ENCODE measurements at regions not wholly inside any gene's neighbourhood (a gene's known extent, or its start where the extent isn't known, plus 50 kb on each side); places are given as distances from the start of the nearest gene placed in this dataset.

GRCh38 chr13:63741029-63741813 lies 2325.6 kb upstream of the PCDH20 start:
- TF ChIP-seq, protein P1, sequence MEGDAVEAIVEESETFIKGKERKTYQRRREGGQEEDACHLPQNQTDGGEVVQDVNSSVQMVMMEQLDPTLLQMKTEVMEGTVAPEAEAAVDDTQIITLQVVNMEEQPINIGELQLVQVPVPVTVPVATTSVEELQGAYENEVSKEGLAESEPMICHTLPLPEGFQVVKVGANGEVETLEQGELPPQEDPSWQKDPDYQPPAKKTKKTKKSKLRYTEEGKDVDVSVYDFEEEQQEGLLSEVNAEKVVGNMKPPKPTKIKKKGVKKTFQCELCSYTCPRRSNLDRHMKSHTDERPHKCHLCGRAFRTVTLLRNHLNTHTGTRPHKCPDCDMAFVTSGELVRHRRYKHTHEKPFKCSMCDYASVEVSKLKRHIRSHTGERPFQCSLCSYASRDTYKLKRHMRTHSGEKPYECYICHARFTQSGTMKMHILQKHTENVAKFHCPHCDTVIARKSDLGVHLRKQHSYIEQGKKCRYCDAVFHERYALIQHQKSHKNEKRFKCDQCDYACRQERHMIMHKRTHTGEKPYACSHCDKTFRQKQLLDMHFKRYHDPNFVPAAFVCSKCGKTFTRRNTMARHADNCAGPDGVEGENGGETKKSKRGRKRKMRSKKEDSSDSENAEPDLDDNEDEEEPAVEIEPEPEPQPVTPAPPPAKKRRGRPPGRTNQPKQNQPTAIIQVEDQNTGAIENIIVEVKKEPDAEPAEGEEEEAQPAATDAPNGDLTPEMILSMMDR (conservative IDR thresholded peaks at IDR 0.05; ENCODE audit: low read depth in 2 of 2), result no peak
- no peak for TF ChIP-seq POLR2AphosphoS5 (IDR thresholded peaks at IDR 0.05; ENCODE audit: low read depth)
- TF ChIP-seq, protein P2, sequence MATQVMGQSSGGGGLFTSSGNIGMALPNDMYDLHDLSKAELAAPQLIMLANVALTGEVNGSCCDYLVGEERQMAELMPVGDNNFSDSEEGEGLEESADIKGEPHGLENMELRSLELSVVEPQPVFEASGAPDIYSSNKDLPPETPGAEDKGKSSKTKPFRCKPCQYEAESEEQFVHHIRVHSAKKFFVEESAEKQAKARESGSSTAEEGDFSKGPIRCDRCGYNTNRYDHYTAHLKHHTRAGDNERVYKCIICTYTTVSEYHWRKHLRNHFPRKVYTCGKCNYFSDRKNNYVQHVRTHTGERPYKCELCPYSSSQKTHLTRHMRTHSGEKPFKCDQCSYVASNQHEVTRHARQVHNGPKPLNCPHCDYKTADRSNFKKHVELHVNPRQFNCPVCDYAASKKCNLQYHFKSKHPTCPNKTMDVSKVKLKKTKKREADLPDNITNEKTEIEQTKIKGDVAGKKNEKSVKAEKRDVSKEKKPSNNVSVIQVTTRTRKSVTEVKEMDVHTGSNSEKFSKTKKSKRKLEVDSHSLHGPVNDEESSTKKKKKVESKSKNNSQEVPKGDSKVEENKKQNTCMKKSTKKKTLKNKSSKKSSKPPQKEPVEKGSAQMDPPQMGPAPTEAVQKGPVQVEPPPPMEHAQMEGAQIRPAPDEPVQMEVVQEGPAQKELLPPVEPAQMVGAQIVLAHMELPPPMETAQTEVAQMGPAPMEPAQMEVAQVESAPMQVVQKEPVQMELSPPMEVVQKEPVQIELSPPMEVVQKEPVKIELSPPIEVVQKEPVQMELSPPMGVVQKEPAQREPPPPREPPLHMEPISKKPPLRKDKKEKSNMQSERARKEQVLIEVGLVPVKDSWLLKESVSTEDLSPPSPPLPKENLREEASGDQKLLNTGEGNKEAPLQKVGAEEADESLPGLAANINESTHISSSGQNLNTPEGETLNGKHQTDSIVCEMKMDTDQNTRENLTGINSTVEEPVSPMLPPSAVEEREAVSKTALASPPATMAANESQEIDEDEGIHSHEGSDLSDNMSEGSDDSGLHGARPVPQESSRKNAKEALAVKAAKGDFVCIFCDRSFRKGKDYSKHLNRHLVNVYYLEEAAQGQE (IDR thresholded peaks at IDR 0.05; ENCODE audit: unreplicated experiment), result no peak
- TF ChIP-seq EZH2 (IDR thresholded peaks at IDR 0.05; ENCODE audit: low read depth, unreplicated experiment), result no peak

All from GM23338 (cell line).